ENCODE measurements at regions not wholly inside any gene's neighbourhood (a gene's known extent, or its start where the extent isn't known, plus 50 kb on each side); places are given as distances from the start of the nearest gene placed in this dataset.

DNA sequence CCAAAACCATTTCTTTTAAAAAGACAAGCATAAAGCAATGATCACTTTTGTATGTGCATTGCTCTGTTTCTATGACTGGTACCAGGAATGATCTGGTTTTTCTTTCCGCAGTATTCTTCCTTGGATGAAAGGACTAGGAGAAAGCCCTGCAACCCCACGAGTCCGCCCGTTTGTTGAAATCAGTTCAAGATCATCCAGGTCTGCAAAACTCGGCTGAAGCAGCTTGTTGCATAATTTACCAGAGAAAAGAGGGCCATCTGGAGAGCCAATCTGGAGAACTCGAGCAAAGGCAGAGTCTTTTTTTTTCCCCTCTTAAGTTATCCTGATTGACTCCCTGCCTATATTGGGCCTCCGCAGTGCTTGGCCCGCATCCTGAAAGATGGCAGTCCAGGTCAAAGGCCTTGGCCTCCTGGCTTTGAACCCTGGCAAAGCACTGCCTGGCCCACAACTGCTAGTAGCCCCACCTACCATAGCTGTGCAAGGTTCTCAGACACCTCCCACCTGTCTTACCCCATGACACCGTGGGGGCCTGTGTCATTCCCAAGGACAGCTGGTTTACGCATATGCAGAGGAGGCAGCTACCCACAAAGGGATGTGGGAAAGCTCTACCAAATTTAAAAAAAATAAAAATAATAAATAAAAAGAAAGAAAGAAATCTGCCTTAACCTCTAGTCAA is 572.2 kb downstream of the INHBA start:
- DNase-seq (ENCODE audit: low spot score): no peak
- no peaks in the 10 kb centered on the region for H3K36me3 Mint-ChIP-seq (ENCODE audit: low read depth, unreplicated experiment)
- H3K9me3 Mint-ChIP-seq (ENCODE audit: unreplicated experiment): no peaks in the 10 kb centered on the region
- no peak overlapping the region for H3K27ac Mint-ChIP-seq (ENCODE audit: unreplicated experiment)
- TF ChIP-seq, protein P1, sequence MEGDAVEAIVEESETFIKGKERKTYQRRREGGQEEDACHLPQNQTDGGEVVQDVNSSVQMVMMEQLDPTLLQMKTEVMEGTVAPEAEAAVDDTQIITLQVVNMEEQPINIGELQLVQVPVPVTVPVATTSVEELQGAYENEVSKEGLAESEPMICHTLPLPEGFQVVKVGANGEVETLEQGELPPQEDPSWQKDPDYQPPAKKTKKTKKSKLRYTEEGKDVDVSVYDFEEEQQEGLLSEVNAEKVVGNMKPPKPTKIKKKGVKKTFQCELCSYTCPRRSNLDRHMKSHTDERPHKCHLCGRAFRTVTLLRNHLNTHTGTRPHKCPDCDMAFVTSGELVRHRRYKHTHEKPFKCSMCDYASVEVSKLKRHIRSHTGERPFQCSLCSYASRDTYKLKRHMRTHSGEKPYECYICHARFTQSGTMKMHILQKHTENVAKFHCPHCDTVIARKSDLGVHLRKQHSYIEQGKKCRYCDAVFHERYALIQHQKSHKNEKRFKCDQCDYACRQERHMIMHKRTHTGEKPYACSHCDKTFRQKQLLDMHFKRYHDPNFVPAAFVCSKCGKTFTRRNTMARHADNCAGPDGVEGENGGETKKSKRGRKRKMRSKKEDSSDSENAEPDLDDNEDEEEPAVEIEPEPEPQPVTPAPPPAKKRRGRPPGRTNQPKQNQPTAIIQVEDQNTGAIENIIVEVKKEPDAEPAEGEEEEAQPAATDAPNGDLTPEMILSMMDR (IDR thresholded peaks at IDR 0.05; ENCODE audit: unreplicated experiment): no peak
- H3K4me1 Mint-ChIP-seq (ENCODE audit: unreplicated experiment): no peaks in the 10 kb centered on the region
- H3K4me3 Mint-ChIP-seq (ENCODE audit: unreplicated experiment): no peak overlapping the region
- peaks cover 3% of the 10 kb centered on the region for H3K27me3 Mint-ChIP-seq (ENCODE audit: unreplicated experiment)

DNA sequence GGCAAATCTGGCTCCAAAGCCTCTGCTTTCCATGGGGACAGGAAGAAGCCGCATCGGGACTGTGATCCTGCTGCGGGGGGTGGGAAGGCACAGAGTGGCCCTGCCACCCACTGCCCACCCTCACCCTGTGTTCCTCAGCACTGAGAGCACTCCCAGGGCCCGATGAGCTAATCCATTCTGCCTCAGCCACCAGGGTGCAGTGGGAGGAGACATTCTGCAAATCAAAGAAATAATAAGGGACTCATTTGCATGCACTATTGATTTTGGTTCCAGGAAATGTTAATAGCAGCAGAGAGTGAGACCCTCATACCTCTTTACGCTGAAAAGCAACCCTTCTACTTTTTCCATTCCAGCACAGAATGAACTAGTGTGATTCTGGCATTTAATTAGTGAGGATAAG is 572.8 kb downstream of the INHBA start:
- TF ChIP-seq, protein P1 (IDR thresholded peaks at IDR 0.05; ENCODE audit: unreplicated experiment): no peak
- H3K4me3 Mint-ChIP-seq (ENCODE audit: unreplicated experiment): no peak overlapping the region
- no peaks in the 10 kb centered on the region for H3K9me3 Mint-ChIP-seq (ENCODE audit: unreplicated experiment)
- DNase-seq (ENCODE audit: low spot score): no peak
- H3K36me3 Mint-ChIP-seq (ENCODE audit: low read depth, unreplicated experiment): no peaks in the 10 kb centered on the region
- peaks cover 3% of the 10 kb centered on the region for H3K27me3 Mint-ChIP-seq (ENCODE audit: unreplicated experiment)
- H3K27ac Mint-ChIP-seq (ENCODE audit: unreplicated experiment): no peak overlapping the region
- H3K4me1 Mint-ChIP-seq (ENCODE audit: unreplicated experiment): no peaks in the 10 kb centered on the region

DNA sequence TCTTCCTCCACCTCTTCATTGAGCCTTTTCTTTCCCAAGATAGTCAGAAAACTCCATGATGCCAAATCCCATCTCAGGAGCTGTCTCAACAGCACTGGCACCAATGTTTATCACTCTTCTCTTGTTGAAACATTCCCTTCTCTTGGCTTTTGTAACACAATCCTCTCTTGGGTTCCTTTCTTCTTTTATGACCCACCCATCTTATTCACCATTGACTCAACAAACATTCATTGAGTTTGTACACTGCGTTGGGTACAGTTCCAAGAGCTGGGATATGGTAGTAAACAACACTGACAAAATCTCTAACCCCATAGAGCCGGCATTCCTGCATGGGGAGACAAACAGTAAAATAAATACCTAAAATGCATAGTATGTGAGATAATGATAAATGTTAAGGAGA is 577.5 kb downstream of the INHBA start:
- no peaks in the 10 kb centered on the region for H3K9me3 Mint-ChIP-seq (ENCODE audit: unreplicated experiment)
- H3K4me3 Mint-ChIP-seq (ENCODE audit: unreplicated experiment): no peak overlapping the region
- no peak for DNase-seq (ENCODE audit: low spot score)
- TF ChIP-seq, protein P1 (IDR thresholded peaks at IDR 0.05; ENCODE audit: unreplicated experiment): no peak
- H3K36me3 Mint-ChIP-seq (ENCODE audit: low read depth, unreplicated experiment): no peaks in the 10 kb centered on the region
- peaks cover 3% of the 10 kb centered on the region for H3K4me1 Mint-ChIP-seq (ENCODE audit: unreplicated experiment)
- H3K27ac Mint-ChIP-seq (ENCODE audit: unreplicated experiment): no peak overlapping the region
- H3K27me3 Mint-ChIP-seq (ENCODE audit: unreplicated experiment): peaks cover 3% of the 10 kb centered on the region

DNA sequence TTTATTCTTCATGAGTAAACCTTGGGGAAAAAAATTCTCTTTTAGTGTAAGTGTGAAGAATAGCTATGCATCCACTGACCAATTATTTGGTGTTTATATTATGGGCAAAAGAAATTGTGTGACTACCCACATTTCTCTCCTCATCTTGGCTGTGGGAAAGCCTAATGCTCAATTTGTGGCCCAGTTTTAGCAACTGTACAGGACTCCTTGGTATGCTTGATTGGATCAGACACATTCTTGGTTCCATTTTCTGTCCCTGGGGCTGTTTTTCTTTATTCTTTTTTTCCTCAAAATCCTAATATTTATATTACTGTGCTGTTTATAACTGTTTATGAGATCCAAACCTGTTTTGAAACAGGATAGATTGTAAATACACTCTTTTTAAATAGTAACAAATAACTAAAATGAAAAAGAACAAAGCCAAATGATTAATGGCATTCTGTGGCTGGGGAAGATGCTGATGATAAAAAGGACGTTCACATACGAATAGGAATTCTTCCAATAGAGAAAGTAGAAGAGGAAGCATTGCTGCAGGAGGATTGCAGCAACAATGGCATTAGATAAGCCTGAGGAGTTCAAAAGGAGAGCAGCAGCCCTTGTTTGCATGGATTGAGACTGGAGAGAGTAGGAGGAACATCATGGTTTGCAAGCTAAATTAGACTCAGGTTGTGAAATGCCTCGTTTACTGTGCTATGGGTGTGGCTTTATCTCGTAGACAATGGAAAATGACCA is 580.5 kb downstream of the INHBA start:
- Mint-ChIP-seq H3K4me1 (ENCODE audit: unreplicated experiment) (peaks cover 3% of the 10 kb centered on the region), H3K36me3 (ENCODE audit: low read depth, unreplicated experiment) (no peaks in the 10 kb centered on the region), H3K27ac (ENCODE audit: unreplicated experiment) (no peak overlapping the region), H3K4me3 (ENCODE audit: unreplicated experiment) (no peak overlapping the region), H3K9me3 (ENCODE audit: unreplicated experiment) (no peaks in the 10 kb centered on the region), H3K27me3 (ENCODE audit: unreplicated experiment) (no peaks in the 10 kb centered on the region)
- TF ChIP-seq, protein P1 (IDR thresholded peaks at IDR 0.05; ENCODE audit: unreplicated experiment): no peak
- DNase-seq (ENCODE audit: low spot score): no peak

DNA sequence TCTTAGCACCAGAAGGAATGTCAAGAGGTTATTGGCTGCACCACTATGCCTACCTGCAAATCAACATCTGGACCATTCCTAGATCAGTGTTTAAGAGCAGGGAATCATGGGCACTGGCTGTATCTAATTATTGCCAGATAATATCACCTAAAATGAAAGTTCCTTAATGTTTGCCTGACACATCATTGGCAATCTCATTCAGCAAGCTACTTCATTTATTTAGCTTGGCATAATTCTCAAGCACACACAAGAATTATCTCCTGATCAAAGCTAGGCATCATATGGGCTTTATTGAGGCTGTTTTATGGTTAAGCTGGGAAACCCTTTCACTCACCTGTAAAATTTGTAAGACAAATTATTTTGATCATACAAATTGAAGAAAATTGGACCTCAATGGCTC is 581.7 kb downstream of the INHBA start:
- Mint-ChIP-seq H3K4me1 (ENCODE audit: unreplicated experiment) (peaks cover 3% of the 10 kb centered on the region), H3K9me3 (ENCODE audit: unreplicated experiment) (no peaks in the 10 kb centered on the region), H3K4me3 (ENCODE audit: unreplicated experiment) (no peak overlapping the region), H3K27ac (ENCODE audit: unreplicated experiment) (no peak overlapping the region), H3K27me3 (ENCODE audit: unreplicated experiment) (no peaks in the 10 kb centered on the region), H3K36me3 (ENCODE audit: low read depth, unreplicated experiment) (no peaks in the 10 kb centered on the region)
- DNase-seq (ENCODE audit: low spot score): no peak
- TF ChIP-seq, protein P1 (IDR thresholded peaks at IDR 0.05; ENCODE audit: unreplicated experiment): no peak
